GM19023 (cell line): ENCODE measurements at regions not wholly inside any gene's neighbourhood (a gene's known extent, or its start where the extent isn't known, plus 50 kb on each side); places are given as distances from the start of the nearest gene placed in this dataset.
"Not testable (repeated sequence)": the region's sequence is repeated elsewhere in the genome, so short reads cannot be mapped to it uniquely, and the experiment has no call there.

Source experiments
- ATAC-seq: cut with Tn5 transposase; IDR thresholded peaks from one replicate; pipeline ENCODE4 v1.9.1; 2021; ENCODE audit warnings: mild to moderate bottlenecking, moderate library complexity; ENCODE audit not compliant: unreplicated experiment

DNA sequence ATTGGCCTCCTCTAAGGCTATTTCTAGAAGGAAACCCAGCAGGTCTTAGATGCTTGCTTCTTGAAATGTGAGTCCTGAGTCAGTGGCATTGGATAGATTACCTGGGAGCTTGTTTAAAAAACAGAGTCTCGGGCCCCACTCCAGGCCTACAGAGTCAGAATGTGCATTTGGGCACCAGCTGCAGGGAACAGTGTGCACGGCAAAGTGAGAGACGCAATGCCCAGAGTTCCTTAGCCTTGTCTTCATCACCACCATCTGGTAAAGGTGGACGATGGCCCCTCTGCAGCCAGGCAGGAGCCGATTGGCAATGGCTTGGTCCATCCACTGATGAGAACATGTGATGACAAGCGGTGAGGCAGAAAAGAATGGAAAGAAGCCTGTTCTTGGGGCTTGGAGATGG lies 102.1 kb upstream of the TSC22D1 start:
- ATAC-seq: no peak

DNA sequence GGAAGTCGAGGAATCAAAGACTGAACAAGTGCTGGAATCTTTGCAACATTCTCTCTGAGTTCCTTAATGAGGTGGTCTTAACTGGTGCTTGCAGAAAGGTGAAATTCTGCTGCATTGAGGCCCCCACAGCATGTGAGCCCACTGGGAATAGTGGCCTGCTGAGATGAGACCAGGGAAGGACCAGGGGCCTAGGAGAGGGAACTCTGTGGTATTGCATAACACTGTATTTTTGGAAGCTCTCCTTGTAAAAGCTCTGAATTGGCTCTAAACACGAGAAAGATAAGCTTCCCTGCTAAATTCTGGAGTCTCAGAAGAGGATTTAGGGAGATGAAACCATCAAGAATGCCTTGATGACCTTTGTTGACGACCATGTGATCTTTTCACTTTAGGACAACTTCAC lies 100.4 kb upstream of the TSC22D1 start:
- no peak for ATAC-seq

- ATAC-seq: no peak
These were observed 93.4 kb upstream of the TSC22D1 start for GRCh38 chr13:44669534-44669933.

DNA sequence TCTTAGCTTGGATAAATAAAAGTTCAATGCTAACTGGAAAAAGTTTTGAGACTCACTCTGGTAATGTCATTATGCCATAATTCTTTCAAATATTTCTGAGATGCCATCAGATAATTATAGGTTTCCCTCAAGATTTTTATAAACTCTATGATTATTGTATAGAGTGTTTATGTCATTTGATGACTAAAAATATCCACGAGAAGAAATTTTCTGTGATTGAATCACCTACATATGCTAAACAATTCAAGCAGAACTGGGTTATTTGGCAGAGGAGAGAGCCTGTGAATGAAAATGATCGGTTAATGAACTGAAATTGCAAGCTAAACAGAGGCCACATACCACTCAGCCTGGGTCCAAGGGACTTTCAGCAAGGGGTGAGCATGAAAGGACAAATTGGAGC lies 92.6 kb upstream of the TSC22D1 start:
- ATAC-seq: no peak

GRCh38 chr13:44667943-44668342 lies 91.8 kb upstream of the TSC22D1 start:
- no peak for ATAC-seq

GRCh38 chr13:44666538-44666937 lies 90.4 kb upstream of the TSC22D1 start:
- ATAC-seq: not testable (repeated sequence)

DNA sequence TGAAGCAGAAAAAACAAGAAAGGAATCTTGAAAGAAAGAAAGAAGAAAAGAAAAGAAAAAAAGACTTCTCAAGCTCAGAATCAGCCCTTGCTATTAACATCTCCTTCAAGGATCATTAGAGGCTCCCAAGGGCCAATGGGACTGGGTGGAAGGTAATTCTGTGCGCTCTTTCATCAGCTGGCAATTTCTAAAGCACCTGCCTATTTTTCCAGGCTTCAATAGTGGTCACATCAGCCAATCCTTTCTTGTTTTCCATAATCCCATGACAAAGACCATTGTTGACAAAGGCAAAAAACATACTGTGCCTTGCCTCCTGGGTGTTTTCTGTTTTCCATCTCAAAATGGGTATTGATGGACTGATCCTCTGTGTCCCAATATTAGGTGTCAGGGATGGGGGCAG lies 88.2 kb upstream of the TSC22D1 start:
- ATAC-seq: no peak

GRCh38 chr13:44662515-44662914 lies 86.4 kb upstream of the TSC22D1 start:
- ATAC-seq: no peak

GRCh38 chr13:44661936-44662335 lies 85.8 kb upstream of the TSC22D1 start:
- ATAC-seq: no peak

GRCh38 chr13:44660050-44660449 lies 83.9 kb upstream of the TSC22D1 start:
- no peak for ATAC-seq

GRCh38 chr13:44652962-44653660 lies 77.0 kb upstream of the TSC22D1 start:
- ATAC-seq: no peak

DNA sequence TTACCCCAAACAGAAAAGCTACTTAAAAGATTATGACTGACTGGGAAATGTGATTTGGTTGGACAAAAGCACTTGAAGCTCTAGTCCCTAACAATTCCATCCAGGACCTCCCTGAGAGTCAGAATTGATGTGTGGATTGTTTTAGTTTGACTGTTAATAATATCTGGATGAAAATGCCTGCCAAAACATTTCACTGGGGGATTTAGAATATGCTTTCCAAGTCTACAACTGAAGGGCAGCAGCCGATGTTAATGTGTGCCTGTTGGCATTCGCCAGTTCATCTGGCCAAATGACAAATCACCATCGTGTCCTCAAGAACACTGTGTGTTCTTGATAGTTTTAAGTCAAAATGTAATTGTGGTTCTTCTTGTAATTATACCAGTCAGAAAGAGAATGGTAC lies 76.0 kb upstream of the TSC22D1 start:
- no peak for ATAC-seq

GRCh38 chr13:44651724-44652123 lies 75.6 kb upstream of the TSC22D1 start:
- ATAC-seq: no peak

GRCh38 chr13:44651209-44651608 lies 75.1 kb upstream of the TSC22D1 start:
- ATAC-seq: no peak

DNA sequence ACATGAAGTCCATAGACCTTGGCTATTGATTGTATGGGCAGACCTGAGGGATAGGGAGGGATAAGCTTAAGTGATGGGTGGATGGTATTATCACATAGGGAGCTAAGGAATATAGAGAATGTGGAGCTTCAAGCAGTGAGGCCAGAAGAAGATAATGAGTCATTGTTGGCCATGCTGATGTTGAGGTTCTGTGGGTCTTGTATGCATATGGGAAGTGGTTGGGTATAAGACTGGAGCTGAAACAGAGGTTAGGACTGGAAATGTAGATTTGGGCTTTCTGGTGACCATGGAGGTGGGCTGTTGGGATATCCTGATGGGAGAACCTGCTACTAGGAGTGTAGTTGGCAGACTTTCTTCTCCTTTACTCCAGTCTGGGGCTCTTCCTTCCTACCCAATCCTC lies 73.7 kb upstream of the TSC22D1 start:
- no peak for ATAC-seq

- no peak for ATAC-seq
These were observed 72.9 kb upstream of the TSC22D1 start for GRCh38 chr13:44649104-44649428.

GRCh38 chr13:44648392-44649103 lies 72.4 kb upstream of the TSC22D1 start:
- no peak for ATAC-seq

DNA sequence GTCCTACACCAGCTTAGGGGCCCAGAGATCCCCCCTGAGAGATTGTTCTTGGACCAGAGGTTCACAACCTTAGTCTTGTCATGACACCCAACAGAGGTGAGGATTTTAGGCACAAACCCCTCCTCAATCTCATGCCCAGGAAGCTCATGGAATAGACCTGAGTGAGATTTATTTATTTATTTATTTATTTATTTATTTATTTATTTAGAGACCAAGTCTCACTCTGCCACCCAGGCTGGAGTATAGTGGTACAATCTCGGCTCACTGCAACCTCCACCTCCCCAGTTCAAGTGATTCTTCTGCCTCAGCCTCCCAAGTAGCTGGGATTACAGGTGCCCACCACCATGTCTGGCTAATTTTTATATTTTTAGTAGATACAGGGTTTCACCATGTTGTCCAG lies 71.4 kb upstream of the TSC22D1 start:
- ATAC-seq: not testable (repeated sequence)

DNA sequence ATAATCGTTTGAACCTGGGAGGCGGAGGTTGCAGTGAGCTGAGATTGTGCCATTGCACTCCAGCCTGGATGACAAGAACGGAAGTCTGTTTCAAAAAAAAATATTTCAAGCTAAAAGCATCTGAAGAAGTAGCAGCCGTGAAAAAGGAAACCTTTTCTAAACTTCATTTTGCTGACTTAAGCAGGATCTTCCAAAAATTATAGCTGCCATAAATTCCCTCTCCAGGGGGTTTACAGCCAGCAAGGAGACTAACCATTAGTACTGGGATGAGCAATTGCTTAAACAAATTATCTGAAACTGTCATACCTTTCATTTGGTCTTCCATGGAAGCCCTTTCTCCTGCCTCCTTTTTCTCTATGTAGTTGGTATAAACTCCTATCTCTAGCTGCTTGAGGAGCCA lies 69.9 kb upstream of the TSC22D1 start:
- ATAC-seq: no peak

GRCh38 chr13:44643256-44643655 lies 67.1 kb upstream of the TSC22D1 start:
- ATAC-seq: no peak

DNA sequence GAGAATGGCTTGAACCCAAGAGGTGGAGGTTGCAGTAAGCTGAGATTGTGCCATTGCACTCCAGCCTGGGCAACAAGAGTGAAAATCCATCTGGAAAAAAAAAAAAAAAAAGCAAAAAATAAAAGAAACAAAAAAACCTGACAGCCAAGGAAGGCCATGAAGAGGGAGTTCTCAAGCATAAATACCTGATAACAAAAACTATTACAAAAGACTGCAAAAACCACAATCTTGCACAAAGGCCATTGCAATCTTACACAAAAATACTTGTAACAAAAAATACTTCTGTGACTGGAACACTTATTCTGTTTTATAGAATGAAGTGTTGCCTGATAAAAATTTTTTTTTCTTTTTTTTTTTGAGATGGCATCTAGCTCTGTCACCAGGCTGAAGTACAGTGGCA lies 61.5 kb upstream of the TSC22D1 start:
- no peak for ATAC-seq

DNA sequence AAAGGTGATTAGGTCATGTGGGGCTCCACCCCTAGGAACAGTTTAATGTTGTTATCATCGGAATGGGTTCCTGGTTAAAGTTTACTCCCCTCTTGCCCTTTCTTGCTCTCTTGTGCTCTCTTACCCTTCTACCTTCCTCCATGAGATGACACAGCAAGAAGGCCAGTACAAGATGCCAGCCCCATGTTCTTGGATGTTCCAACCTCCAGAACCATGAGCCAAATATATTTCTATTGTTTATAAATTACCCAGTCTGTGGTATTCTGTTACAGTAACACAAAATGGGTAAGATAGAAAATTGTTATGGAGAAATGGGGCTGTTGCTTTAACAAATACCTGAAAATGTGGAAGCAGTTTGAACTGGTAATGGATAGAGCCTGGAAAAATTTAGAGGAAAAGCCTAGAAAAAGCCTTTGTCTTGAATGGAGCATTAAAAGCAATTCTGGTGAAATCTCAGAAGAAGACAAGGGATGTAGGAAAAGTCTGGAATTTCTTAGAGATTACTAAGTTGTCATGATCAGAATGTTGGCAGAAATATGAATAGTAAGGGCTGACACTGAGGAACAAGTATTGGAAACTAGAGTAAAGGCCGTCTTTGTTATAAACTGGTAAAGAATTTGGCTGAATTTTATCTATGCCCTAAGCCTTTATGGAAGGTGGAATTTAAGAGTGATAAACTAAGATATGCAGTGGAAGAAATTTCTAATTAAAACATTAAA lies 53.5 kb upstream of the TSC22D1 start:
- ATAC-seq: no peak
